RKO (cell line): ENCODE measurements at regions not wholly inside any gene's neighbourhood (a gene's known extent, or its start where the extent isn't known, plus 50 kb on each side); places are given as distances from the start of the nearest gene placed in this dataset.
"Not testable (repeated sequence)": the region's sequence is repeated elsewhere in the genome, so short reads cannot be mapped to it uniquely, and the experiment has no call there.

Experiments used
- DNase-seq: peaks from one replicate; pipeline ENCODE4 v3.0.0-alpha.2; 2016; ENCODE audit warnings: low spot score

GRCh38 chr17:33945646-33946546 lies 309.2 kb upstream of the CCL2 start:
- no peak for DNase-seq

- DNase-seq: no peak
Measured at GRCh38 chr17:33947762-33948161, 307.3 kb upstream of the CCL2 start.

- no peak for DNase-seq
Measured at GRCh38 chr17:33948309-33948708, 306.8 kb upstream of the CCL2 start.

GRCh38 chr17:33949100-33949499 lies 306.0 kb upstream of the CCL2 start:
- DNase-seq: no peak

- DNase-seq: no peak
Measured at GRCh38 chr17:33950061-33950460, 305.0 kb upstream of the CCL2 start.

GRCh38 chr17:33952425-33952824 lies 302.7 kb upstream of the CCL2 start:
- DNase-seq: no peak

- DNase-seq: no peak
Measured at GRCh38 chr17:33954597-33954996, 300.5 kb upstream of the CCL2 start.

- DNase-seq: no peak
Measured at GRCh38 chr17:33955461-33955860, 299.6 kb upstream of the CCL2 start.

GRCh38 chr17:33959098-33959497 lies 296.0 kb upstream of the CCL2 start:
- DNase-seq: not testable (repeated sequence)

- no peak for DNase-seq
Measured at GRCh38 chr17:33962857-33963655, 292.0 kb upstream of the CCL2 start.

GRCh38 chr17:33964344-33964979 lies 290.6 kb upstream of the CCL2 start:
- no peak for DNase-seq

- DNase-seq: no peak
Measured at GRCh38 chr17:33966410-33967059, 288.6 kb upstream of the CCL2 start.

- no peak for DNase-seq
Measured at GRCh38 chr17:33967608-33968349, 287.3 kb upstream of the CCL2 start.

GRCh38 chr17:33968350-33969044 lies 286.6 kb upstream of the CCL2 start:
- DNase-seq: no peak

- no peak for DNase-seq
Measured at GRCh38 chr17:33970279-33970678, 284.8 kb upstream of the CCL2 start.

- DNase-seq: no peak
Measured at GRCh38 chr17:33972763-33973162, 282.3 kb upstream of the CCL2 start.

GRCh38 chr17:33973491-33973890 lies 281.6 kb upstream of the CCL2 start:
- DNase-seq: no peak

- no peak for DNase-seq
Measured at GRCh38 chr17:33974276-33974675, 280.8 kb upstream of the CCL2 start.

GRCh38 chr17:33976831-33977230 lies 278.3 kb upstream of the CCL2 start:
- DNase-seq: no peak

GRCh38 chr17:33977729-33978514 lies 277.2 kb upstream of the CCL2 start:
- no peak for DNase-seq
